GM23338 (cell line): ENCODE measurements at regions not wholly inside any gene's neighbourhood (a gene's known extent, or its start where the extent isn't known, plus 50 kb on each side); places are given as distances from the start of the nearest gene placed in this dataset.

Experiments used
- CTCF ChIP-seq, 2 experiments: fragments of 200-600 bp in 1 of 2; sonication (generic) in 1 of 2; conservative IDR thresholded peaks; 2 replicates each; pipeline versions ENCODE4 v1.5.1 to v1.6.1; 2016 to 2017; ENCODE audit warnings: antibody characterized with exemption in 2 of 2, low read depth in 2 of 2, mild to moderate bottlenecking in 2 of 2, moderate library complexity in 1 of 2
- EZH2 ChIP-seq: fragments of 200-600 bp; sonication (generic); IDR thresholded peaks from one replicate; pipeline ENCODE4 v1.8.0; 2017; ENCODE audit warnings: antibody characterized with exemption, mild to moderate bottlenecking, low read depth; ENCODE audit not compliant: unreplicated experiment

- TF ChIP-seq CTCF (conservative IDR thresholded peaks at IDR 0.05; ENCODE audit: low read depth in 2 of 2) (no peak), EZH2 (no peak)
Measured at GRCh38 chr9:2933165-2934095, 89.5 kb upstream of the PUM3 start.
